HepG2 (cell line): ENCODE measurements at regions not wholly inside any gene's neighbourhood (a gene's known extent, or its start where the extent isn't known, plus 50 kb on each side); places are given as distances from the start of the nearest gene placed in this dataset.

Source experiments
- ATAC-seq: fragments of 200-7000 bp; cut with Tn5 transposase; 3 replicates; pipeline ENCODE4 v1.9.1; 2020; ENCODE audit warnings: mild to moderate bottlenecking, moderate library complexity
- BruUV-seq: library from RNA; stranded (reverse); fragments of 400-500 nt; replicated peaks from 2 replicates; lab custom pipeline; 2021; lab: Mats Ljungman, UMichigan
- CTCF ChIA-PET: fragments of 300-600 bp; formaldehyde crosslinking; extraction: SDS; loops from one replicate; lab custom pipeline; 2021; ENCODE audit warnings: low total read pairs, inconsistent platforms, low intra/inter-chr PET ratio; lab: Yijun Ruan, JAX
- POLR2A ChIA-PET: fragments of 350-600 bp; sonication (Branson Sonifier 250); formaldehyde crosslinking; loops from one replicate; lab custom pipeline; 2020; ENCODE audit warnings: antibody characterized with exemption, inconsistent platforms; lab: Yijun Ruan, JAX
- DNase-seq: peaks from one replicate; pipeline ENCODE4 v3.0.0-alpha.2; 2015; ENCODE audit warnings: low spot score
- FAIRE-seq: peaks from 3 replicates; lab custom pipeline; 2011; peaks lifted over from hg19 to GRCh38; lab: Jason Lieb, UNC
- H2AFZ ChIP-seq: one replicate; pipeline ENCODE4 v1.6.1; 2011; ENCODE audit warnings: low read length, inconsistent platforms
- H3K27ac ChIP-seq: fragments of 300-600 bp; 3 replicates; pipeline ENCODE4 v1.8.0; 2011; ENCODE audit warnings: mixed run types, mild to moderate bottlenecking, mixed read lengths, low read length, inconsistent platforms; ENCODE audit not compliant: insufficient read depth; ENCODE audit errors: extremely low read length
- H3K27me3 ChIP-seq, 2 experiments: fragments of 200-600 bp in 1 of 2; 2 replicates in 1 of 2; 3 replicates in 1 of 2; pipeline versions ENCODE4 v1.6.0 to v1.8.0; 2011; ENCODE audit warnings: low read length in 2 of 2, mild to moderate bottlenecking in 2 of 2, moderate library complexity in 2 of 2, inconsistent platforms in 1 of 2; ENCODE audit not compliant: insufficient read depth in 2 of 2, control insufficient read depth in 1 of 2
- H3K36me3 ChIP-seq, 2 experiments: fragments of 200-600 bp in 1 of 2; replicated peaks in 1 of 2; 2 replicates in 1 of 2; 3 replicates in 1 of 2; pipeline versions ENCODE4 v1.5.1 to v1.8.0; 2011; ENCODE audit warnings: low read length in 2 of 2, inconsistent platforms in 1 of 2; ENCODE audit not compliant: insufficient read depth in 2 of 2, control insufficient read depth in 1 of 2
- H3K4me1 ChIP-seq: 2 replicates; pipeline ENCODE4 v1.5.1; 2012; ENCODE audit warnings: low read length, inconsistent platforms; ENCODE audit not compliant: insufficient read depth
- H3K4me2 ChIP-seq: 2 replicates; pipeline ENCODE4 v1.6.0; 2011; ENCODE audit warnings: low read depth, low read length, inconsistent platforms
- H3K4me3 ChIP-seq, 3 experiments: fragments of 200-600 bp in 1 of 3; sonication (generic), shearing (Covaris generic) in 1 of 3; replicated peaks in 1 of 3; 2 replicates each; pipeline ENCODE4 v1.5.1; 2011 to 2016; ENCODE audit warnings: low read length in 3 of 3, inconsistent platforms in 2 of 3, low read depth in 2 of 3, mild to moderate bottlenecking in 2 of 3, control low read depth in 1 of 3, mixed read lengths in 1 of 3; ENCODE audit not compliant: insufficient read depth in 1 of 3
- H3K79me2 ChIP-seq: one replicate; pipeline ENCODE4 v1.6.1; 2011; ENCODE audit warnings: low read length, inconsistent platforms; ENCODE audit not compliant: insufficient read depth
- H3K9ac ChIP-seq: 2 replicates; pipeline ENCODE4 v1.6.0; 2011; ENCODE audit warnings: mild to moderate bottlenecking, low read depth, low read length, inconsistent platforms; ENCODE audit not compliant: insufficient read depth
- H3K9me3 ChIP-seq: 2 replicates; pipeline ENCODE4 v1.5.1; 2012; ENCODE audit warnings: mild to moderate bottlenecking, low read length
- H4K20me1 ChIP-seq: 2 replicates; pipeline ENCODE4 v1.6.0; 2011; ENCODE audit warnings: inconsistent platforms, mild to moderate bottlenecking, low read length, moderate library complexity; ENCODE audit not compliant: insufficient read depth
- MAFG ChIP-seq: sonication (generic); formaldehyde crosslinking; IDR thresholded peaks from 2 replicates; pipeline ENCODE4 v1.5.1; 2020; ENCODE audit warnings: mild to moderate bottlenecking, missing genetic modification reagents
- PHF8 ChIP-seq: sonication (generic); formaldehyde crosslinking; IDR thresholded peaks from 2 replicates; pipeline ENCODE4 v1.5.0; 2020; ENCODE audit warnings: missing genetic modification reagents
- ZNF749 ChIP-seq: sonication (generic); formaldehyde crosslinking; IDR thresholded peaks from 2 replicates; pipeline ENCODE4 v1.8.0; 2022; ENCODE audit warnings: mild to moderate bottlenecking, missing genetic modification reagents, moderate library complexity, borderline replicate concordance
- WGBS: methylation state at CpG from one replicate; pipeline ENCODE4 v1.1.6; 2017; ENCODE audit warnings: low lambda C conversion rate; 5-methylcytosine and 5-hydroxymethylcytosine counted together
- in situ Hi-C: cut with HindIII; loops from 2 replicates; pipeline ENCODE4 v1.10.0; 2017; ENCODE audit warnings: low pct_unique_long_range_greater_than_20kb; ENCODE audit not compliant: extremely low pct_ligation_motif_present
- intact Hi-C: fragments of 100-400 bp; cut with micrococcal nuclease; formaldehyde crosslinking; loops from one replicate; pipeline ENCODE4 v1.10.0; 2022; ENCODE audit not compliant: unreplicated experiment
- TF ChIP-seq, protein P1 (sequence below): IDR thresholded peaks from 2 replicates; pipeline ENCODE4 v1.6.1; 2012; ENCODE audit warnings: low read length, improper control_type of control experiment
- TF ChIP-seq, protein P2 (sequence below): IDR thresholded peaks from 2 replicates; pipeline ENCODE4 v1.6.1; 2016
- TF ChIP-seq, protein P3 (sequence below): sonication (generic); formaldehyde crosslinking; IDR thresholded peaks from 2 replicates; pipeline ENCODE4 v1.5.0; 2020; ENCODE audit warnings: missing genetic modification reagents
- TF ChIP-seq, protein P4 (sequence below): sonication (generic); formaldehyde crosslinking; IDR thresholded peaks from 2 replicates; pipeline ENCODE4 v1.4.0; 2020; ENCODE audit warnings: mild to moderate bottlenecking, missing genetic modification reagents

DNA sequence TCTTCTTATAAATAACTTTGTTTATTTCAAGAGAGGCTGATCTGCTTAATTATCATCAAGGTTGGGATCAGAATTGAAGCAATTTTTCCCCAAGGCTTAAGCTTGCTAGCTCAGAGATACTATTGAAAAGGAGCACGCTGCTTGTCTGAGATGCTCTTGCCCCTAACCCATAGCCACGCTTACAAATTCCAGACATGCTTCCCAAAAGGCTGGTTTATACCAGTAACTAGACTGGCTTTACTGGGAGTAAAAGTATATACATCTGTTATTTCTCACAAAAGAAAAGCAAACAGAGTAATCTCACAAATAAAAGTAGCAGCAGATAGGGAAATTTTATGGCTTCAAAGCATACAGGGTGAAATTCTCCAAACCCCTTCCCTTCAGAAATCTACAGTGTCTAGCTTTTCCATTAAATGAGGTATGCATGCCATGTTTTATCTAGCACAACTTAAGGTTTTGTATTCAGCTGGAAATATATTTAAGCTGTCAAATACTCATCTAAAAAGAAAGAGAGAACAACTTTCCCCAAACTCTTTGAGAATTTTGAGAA lies 163.2 kb upstream of the TRPC7 start:
- DNase-seq (no peak), ATAC-seq (no peak), FAIRE-seq (no peak)
- Histone ChIP-seq H3K36me3 (no peaks in the 10 kb centered on the region), H3K79me2 (no peaks in the 10 kb centered on the region), H3K27ac (no peak overlapping the region), H3K4me3 (no peak overlapping the region), H2AFZ (no peak overlapping the region), H3K27me3 (no peaks in the 10 kb centered on the region), H3K9ac (no peak overlapping the region), H3K4me2 (no peak overlapping the region), H3K4me1 (no peaks in the 10 kb centered on the region), H4K20me1 (no peaks in the 10 kb centered on the region), H3K9me3 (no peaks in the 10 kb centered on the region)
- ChIA-PET CTCF (no interaction called here), POLR2A (no interaction called here)
- no TSS peak for BruUV-seq
- in situ Hi-C loops (no loop called here), intact Hi-C loops (no loop called here)
- 0% methylated on average over 2 of the region's 2 CpGs for WGBS
- TF ChIP-seq, protein P1, sequence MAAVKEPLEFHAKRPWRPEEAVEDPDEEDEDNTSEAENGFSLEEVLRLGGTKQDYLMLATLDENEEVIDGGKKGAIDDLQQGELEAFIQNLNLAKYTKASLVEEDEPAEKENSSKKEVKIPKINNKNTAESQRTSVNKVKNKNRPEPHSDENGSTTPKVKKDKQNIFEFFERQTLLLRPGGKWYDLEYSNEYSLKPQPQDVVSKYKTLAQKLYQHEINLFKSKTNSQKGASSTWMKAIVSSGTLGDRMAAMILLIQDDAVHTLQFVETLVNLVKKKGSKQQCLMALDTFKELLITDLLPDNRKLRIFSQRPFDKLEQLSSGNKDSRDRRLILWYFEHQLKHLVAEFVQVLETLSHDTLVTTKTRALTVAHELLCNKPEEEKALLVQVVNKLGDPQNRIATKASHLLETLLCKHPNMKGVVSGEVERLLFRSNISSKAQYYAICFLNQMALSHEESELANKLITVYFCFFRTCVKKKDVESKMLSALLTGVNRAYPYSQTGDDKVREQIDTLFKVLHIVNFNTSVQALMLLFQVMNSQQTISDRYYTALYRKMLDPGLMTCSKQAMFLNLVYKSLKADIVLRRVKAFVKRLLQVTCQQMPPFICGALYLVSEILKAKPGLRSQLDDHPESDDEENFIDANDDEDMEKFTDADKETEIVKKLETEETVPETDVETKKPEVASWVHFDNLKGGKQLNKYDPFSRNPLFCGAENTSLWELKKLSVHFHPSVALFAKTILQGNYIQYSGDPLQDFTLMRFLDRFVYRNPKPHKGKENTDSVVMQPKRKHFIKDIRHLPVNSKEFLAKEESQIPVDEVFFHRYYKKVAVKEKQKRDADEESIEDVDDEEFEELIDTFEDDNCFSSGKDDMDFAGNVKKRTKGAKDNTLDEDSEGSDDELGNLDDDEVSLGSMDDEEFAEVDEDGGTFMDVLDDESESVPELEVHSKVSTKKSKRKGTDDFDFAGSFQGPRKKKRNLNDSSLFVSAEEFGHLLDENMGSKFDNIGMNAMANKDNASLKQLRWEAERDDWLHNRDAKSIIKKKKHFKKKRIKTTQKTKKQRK, result no peak
- TF ChIP-seq PHF8 (CRISPR knock-in tag) (no peak), ZNF749 (CRISPR knock-in tag) (no peak), MAFG (CRISPR knock-in tag) (no peak)
- TF ChIP-seq, protein P2, sequence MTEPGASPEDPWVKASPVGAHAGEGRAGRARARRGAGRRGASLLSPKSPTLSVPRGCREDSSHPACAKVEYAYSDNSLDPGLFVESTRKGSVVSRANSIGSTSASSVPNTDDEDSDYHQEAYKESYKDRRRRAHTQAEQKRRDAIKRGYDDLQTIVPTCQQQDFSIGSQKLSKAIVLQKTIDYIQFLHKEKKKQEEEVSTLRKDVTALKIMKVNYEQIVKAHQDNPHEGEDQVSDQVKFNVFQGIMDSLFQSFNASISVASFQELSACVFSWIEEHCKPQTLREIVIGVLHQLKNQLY, result no peak
- TF ChIP-seq, protein P3, sequence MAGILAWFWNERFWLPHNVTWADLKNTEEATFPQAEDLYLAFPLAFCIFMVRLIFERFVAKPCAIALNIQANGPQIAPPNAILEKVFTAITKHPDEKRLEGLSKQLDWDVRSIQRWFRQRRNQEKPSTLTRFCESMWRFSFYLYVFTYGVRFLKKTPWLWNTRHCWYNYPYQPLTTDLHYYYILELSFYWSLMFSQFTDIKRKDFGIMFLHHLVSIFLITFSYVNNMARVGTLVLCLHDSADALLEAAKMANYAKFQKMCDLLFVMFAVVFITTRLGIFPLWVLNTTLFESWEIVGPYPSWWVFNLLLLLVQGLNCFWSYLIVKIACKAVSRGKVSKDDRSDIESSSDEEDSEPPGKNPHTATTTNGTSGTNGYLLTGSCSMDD, result no peak
- TF ChIP-seq, protein P4, sequence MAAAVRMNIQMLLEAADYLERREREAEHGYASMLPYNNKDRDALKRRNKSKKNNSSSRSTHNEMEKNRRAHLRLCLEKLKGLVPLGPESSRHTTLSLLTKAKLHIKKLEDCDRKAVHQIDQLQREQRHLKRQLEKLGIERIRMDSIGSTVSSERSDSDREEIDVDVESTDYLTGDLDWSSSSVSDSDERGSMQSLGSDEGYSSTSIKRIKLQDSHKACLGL (CRISPR knock-in tag), result no peak
